WTC11 (cell line): ENCODE measurements at regions not wholly inside any gene's neighbourhood (a gene's known extent, or its start where the extent isn't known, plus 50 kb on each side); places are given as distances from the start of the nearest gene placed in this dataset.

Experiments
- ATAC-seq: fragments of 200-7000 bp; cut with Tn5 transposase; 2 replicates; pipeline ENCODE4 v1.10.0; 2021; ENCODE audit warnings: mild to moderate bottlenecking, moderate library complexity
- CTCF ChIA-PET: fragments of 300-600 bp; sonication (Branson Sonifier 250); formaldehyde crosslinking; loops from one replicate; lab custom pipeline; 2021; ENCODE audit warnings: antibody characterized with exemption; lab: Charles Lee
- POLR2A ChIA-PET: fragments of 350-600 bp; sonication (Branson Sonifier 250); formaldehyde crosslinking; loops from one replicate; lab custom pipeline; 2021; ENCODE audit warnings: antibody characterized with exemption; lab: Charles Lee
- DNase-seq: peaks from one replicate; pipeline ENCODE4 v3.0.0; 2021; ENCODE audit warnings: low spot score
- H3K27ac Mint-ChIP-seq: 2 replicates; pipeline ENCODE4 v1.8.0; 2021; ENCODE audit warnings: mixed read lengths
- H3K27me3 Mint-ChIP-seq: 2 replicates; pipeline ENCODE4 v1.8.0; 2021; ENCODE audit warnings: low read depth, mild to moderate bottlenecking, moderate library complexity, mixed read lengths
- H3K36me3 Mint-ChIP-seq: 2 replicates; pipeline ENCODE4 v1.8.0; 2021; ENCODE audit warnings: mixed read lengths
- H3K4me1 Mint-ChIP-seq: 2 replicates; pipeline ENCODE4 v1.8.0; 2022; ENCODE audit warnings: mixed read lengths
- H3K4me3 Mint-ChIP-seq: 2 replicates; pipeline ENCODE4 v1.8.0; 2021; ENCODE audit warnings: mild to moderate bottlenecking, moderate library complexity, mixed read lengths
- H3K9me3 Mint-ChIP-seq: 2 replicates; pipeline ENCODE4 v1.8.0; 2021; ENCODE audit warnings: mixed read lengths
- AR ChIP-seq: fragments of 250-450 bp; sonication (Bioruptor Pico); IDR thresholded peaks from 2 replicates; pipeline ENCODE4 v1.9.0; 2021; ENCODE audit warnings: mild to moderate bottlenecking
- ARID4B ChIP-seq: sonication (generic); formaldehyde crosslinking; IDR thresholded peaks from 2 replicates; pipeline ENCODE4 v1.8.0; 2023; ENCODE audit warnings: missing genetic modification reagents, mild to moderate bottlenecking, borderline replicate concordance
- ATF2 ChIP-seq: sonication (generic); formaldehyde crosslinking; IDR thresholded peaks from 2 replicates; pipeline ENCODE4 v1.8.1; 2022; ENCODE audit warnings: low read depth, missing genetic modification reagents, borderline replicate concordance
- ATF3 ChIP-seq: sonication (generic); formaldehyde crosslinking; conservative IDR thresholded peaks from 2 replicates; pipeline ENCODE4 v1.8.1; 2022; ENCODE audit warnings: mild to moderate bottlenecking, missing genetic modification reagents
- ELF4 ChIP-seq: sonication (generic); formaldehyde crosslinking; IDR thresholded peaks from 2 replicates; pipeline ENCODE4 v1.8.1; 2022; ENCODE audit warnings: low read depth, mild to moderate bottlenecking, moderate library complexity, missing genetic modification reagents
- ESRRA ChIP-seq: sonication (generic); formaldehyde crosslinking; IDR thresholded peaks from 2 replicates; pipeline ENCODE4 v1.8.1; 2022; ENCODE audit warnings: mild to moderate bottlenecking, missing genetic modification reagents, borderline replicate concordance
- FOXK1 ChIP-seq: sonication (generic); formaldehyde crosslinking; IDR thresholded peaks from 2 replicates; pipeline ENCODE4 v1.8.0; 2022; ENCODE audit warnings: mild to moderate bottlenecking, moderate library complexity, missing genetic modification reagents
- JAZF1 ChIP-seq: fragments of 250-450 bp; sonication (Bioruptor Pico); IDR thresholded peaks from 2 replicates; pipeline ENCODE4 v1.9.0; 2021; ENCODE audit warnings: moderate library complexity, mild to moderate bottlenecking, inconsistent platforms
- MAX ChIP-seq: sonication (generic); formaldehyde crosslinking; IDR thresholded peaks from 2 replicates; pipeline ENCODE4 v1.8.0; 2022; ENCODE audit warnings: mild to moderate bottlenecking, missing genetic modification reagents
- MLX ChIP-seq: sonication (generic); formaldehyde crosslinking; IDR thresholded peaks from 2 replicates; pipeline ENCODE4 v1.8.1; 2023; ENCODE audit warnings: mild to moderate bottlenecking, missing genetic modification reagents, moderate library complexity
- NFATC4 ChIP-seq: fragments of 250-450 bp; sonication (Bioruptor Pico); IDR thresholded peaks from 2 replicates; pipeline ENCODE4 v1.9.0; 2021; ENCODE audit warnings: mild to moderate bottlenecking
- NR1H2 ChIP-seq: sonication (generic); formaldehyde crosslinking; IDR thresholded peaks from 2 replicates; pipeline ENCODE4 v1.9.0; 2021; ENCODE audit warnings: mild to moderate bottlenecking, moderate library complexity, missing genetic modification reagents
- NR3C1 ChIP-seq: sonication (generic); formaldehyde crosslinking; conservative IDR thresholded peaks from 2 replicates; pipeline ENCODE4 v1.8.1; 2023; ENCODE audit warnings: low read depth, mild to moderate bottlenecking, missing genetic modification reagents
- RORB ChIP-seq: fragments of 250-450 bp; sonication (Bioruptor Pico); IDR thresholded peaks from 2 replicates; pipeline ENCODE4 v1.9.0; 2021; ENCODE audit warnings: mild to moderate bottlenecking
- SP1 ChIP-seq: sonication (generic); formaldehyde crosslinking; conservative IDR thresholded peaks from 2 replicates; pipeline ENCODE4 v1.8.1; 2022; ENCODE audit warnings: missing genetic modification reagents
- TP53 ChIP-seq: sonication (generic); formaldehyde crosslinking; IDR thresholded peaks from 2 replicates; pipeline ENCODE4 v1.8.1; 2023; ENCODE audit warnings: mild to moderate bottlenecking, missing genetic modification reagents
- USF2 ChIP-seq: sonication (generic); formaldehyde crosslinking; IDR thresholded peaks from 2 replicates; pipeline ENCODE4 v1.8.1; 2023; ENCODE audit warnings: mild to moderate bottlenecking, missing genetic modification reagents, moderate library complexity
- ZBTB21 ChIP-seq: sonication (generic); formaldehyde crosslinking; IDR thresholded peaks from 2 replicates; pipeline ENCODE4 v1.8.1; 2023; ENCODE audit warnings: mild to moderate bottlenecking, missing genetic modification reagents, borderline replicate concordance
- ZNF263 ChIP-seq: sonication (generic); formaldehyde crosslinking; IDR thresholded peaks from 2 replicates; pipeline ENCODE4 v1.8.1; 2022; ENCODE audit warnings: low read depth, mild to moderate bottlenecking, moderate library complexity, missing genetic modification reagents
- ZNF396 ChIP-seq: fragments of 250-450 bp; sonication (Bioruptor Pico); IDR thresholded peaks from 2 replicates; pipeline ENCODE4 v1.8.0; 2021; ENCODE audit warnings: mild to moderate bottlenecking, moderate library complexity, borderline replicate concordance
- ZNF425 ChIP-seq: fragments of 250-450 bp; sonication (Bioruptor Pico); conservative IDR thresholded peaks from 2 replicates; pipeline ENCODE4 v1.9.0; 2021; ENCODE audit warnings: mild to moderate bottlenecking
- ZNF671 ChIP-seq: fragments of 250-450 bp; sonication (Bioruptor Pico); IDR thresholded peaks from 2 replicates; pipeline ENCODE4 v1.8.0; 2021; ENCODE audit warnings: mild to moderate bottlenecking

GRCh38 chr7:112546723-112547513 is 66.1 kb downstream of the LSMEM1 start:
- Mint-ChIP-seq H3K4me3 (no peak overlapping the region), H3K4me1 (no peaks in the 10 kb centered on the region), H3K36me3 (peaks cover 3% of the 10 kb centered on the region; the same call in 1 of the 2 replicates), H3K27me3 (no peaks in the 10 kb centered on the region), H3K27ac (no peak overlapping the region), H3K9me3 (peaks cover 19% of the 10 kb centered on the region)
- peak; percentile 57 for DNase-seq
- ATAC-seq, result peak; percentile 96
- ChIA-PET CTCF (interaction anchor here (0.6 to 1.4 kb wide), 9 partner anchors 10 to 805 kb away, joined by 3 to 6 read pairs (median 3); no protein-coding TSS in a partner anchor), POLR2A (no interaction called here)
- TF ChIP-seq ZNF396 (CRISPR knock-in tag) (no peak), ATF3 (CRISPR knock-in tag) (no peak), MAX (CRISPR knock-in tag) (no peak), FOXK1 (no peak), USF2 (CRISPR knock-in tag) (no peak), TP53 (CRISPR knock-in tag) (no peak)

GRCh38 chr7:112547916-112548315 is 67.1 kb downstream of the LSMEM1 start:
- no peak for DNase-seq
- ChIA-PET CTCF (no interaction called here), POLR2A (no interaction called here)
- ATAC-seq, result no peak
- peaks cover 15% of the 10 kb centered on the region for H3K9me3 Mint-ChIP-seq
- TF ChIP-seq ESRRA (CRISPR knock-in tag) (no peak), ELF4 (CRISPR knock-in tag) (no peak), JAZF1 (CRISPR knock-in tag) (no peak), ARID4B (no peak), NR3C1 (CRISPR knock-in tag) (no peak), ZBTB21 (no peak), MLX (CRISPR knock-in tag) (no peak), SP1 (no peak), NFATC4 (no peak), RORB (CRISPR knock-in tag) (no peak), NR1H2 (no peak), ATF2 (CRISPR knock-in tag) (no peak), ZNF263 (no peak), AR (no peak), ZNF425 (no peak), ZNF671 (CRISPR knock-in tag) (no peak)
- no peaks in the 10 kb centered on the region for H3K27me3 Mint-ChIP-seq
- no peaks in the 10 kb centered on the region for H3K4me1 Mint-ChIP-seq
- H3K36me3 Mint-ChIP-seq, result peaks cover 3% of the 10 kb centered on the region; the same call in 1 of the 2 replicates
- H3K4me3 Mint-ChIP-seq, result no peak overlapping the region
- H3K27ac Mint-ChIP-seq, result no peak overlapping the region
